H9 (cell line): ENCODE measurements at regions not wholly inside any gene's neighbourhood (a gene's known extent, or its start where the extent isn't known, plus 50 kb on each side); places are given as distances from the start of the nearest gene placed in this dataset.

Source experiments
- DNase-seq: peaks from one replicate; pipeline ENCODE4 v3.0.0-alpha.2; 2017
- H2AFZ ChIP-seq: one replicate; pipeline ENCODE4 v1.6.1; 2013; ENCODE audit warnings: mild to moderate bottlenecking, low read length, control low read depth, moderate library complexity
- H2AK5ac ChIP-seq: 2 replicates; pipeline ENCODE4 v1.6.1; 2013; ENCODE audit warnings: low read length, control low read depth, mixed read lengths; ENCODE audit not compliant: insufficient read length
- H2BK120ac ChIP-seq: one replicate; pipeline ENCODE4 v1.6.1; 2013; ENCODE audit warnings: low read depth, mild to moderate bottlenecking, low read length, control low read depth, inconsistent platforms; ENCODE audit not compliant: poor library complexity, severe bottlenecking
- H2BK12ac ChIP-seq: 2 replicates; pipeline ENCODE4 v1.6.1; 2013; ENCODE audit warnings: low read length, control low read depth, mixed read lengths, low read depth; ENCODE audit not compliant: insufficient read length
- H2BK15ac ChIP-seq: 2 replicates; pipeline ENCODE4 v1.6.1; 2013; ENCODE audit warnings: low read depth, low read length, control low read depth
- H2BK20ac ChIP-seq: one replicate; pipeline ENCODE4 v1.6.1; 2013; ENCODE audit warnings: low read depth, mild to moderate bottlenecking, low read length, control low read depth, inconsistent platforms; ENCODE audit not compliant: poor library complexity, severe bottlenecking
- H2BK5ac ChIP-seq: 2 replicates; pipeline ENCODE4 v1.6.1; 2013; ENCODE audit warnings: low read length, control low read depth, mixed read lengths; ENCODE audit not compliant: insufficient read length
- H3K14ac ChIP-seq: 2 replicates; pipeline ENCODE4 v1.6.1; 2013; ENCODE audit warnings: low read length, control low read depth; ENCODE audit not compliant: insufficient read depth
- H3K18ac ChIP-seq: 2 replicates; pipeline ENCODE4 v1.6.1; 2013; ENCODE audit warnings: low read depth, mild to moderate bottlenecking, mixed read lengths, low read length, control low read depth; ENCODE audit not compliant: insufficient read length
- H3K23ac ChIP-seq: 2 replicates; pipeline ENCODE4 v1.6.1; 2013; ENCODE audit warnings: low read length, control low read depth, mixed read lengths, low read depth; ENCODE audit not compliant: insufficient read length
- H3K23me2 ChIP-seq: 2 replicates; pipeline ENCODE4 v1.6.1; 2013; ENCODE audit warnings: low read depth, mild to moderate bottlenecking, mixed read lengths, low read length, control low read depth; ENCODE audit not compliant: insufficient read length, poor library complexity, severe bottlenecking
- H3K27ac ChIP-seq: 2 replicates; pipeline ENCODE4 v1.5.1; 2013; ENCODE audit warnings: low read length, control low read depth, mixed read lengths, low read depth; ENCODE audit not compliant: insufficient read length
- H3K27me3 ChIP-seq: 2 replicates; pipeline ENCODE4 v1.6.1; 2013; ENCODE audit warnings: low read length, control low read depth, inconsistent platforms; ENCODE audit not compliant: insufficient read depth
- H3K4ac ChIP-seq: 2 replicates; pipeline ENCODE4 v1.6.1; 2013; ENCODE audit warnings: low read depth, mild to moderate bottlenecking, control low read depth, inconsistent platforms, low read length, moderate library complexity
- H3K4me1 ChIP-seq: 2 replicates; pipeline ENCODE4 v1.6.1; 2013; ENCODE audit warnings: low read length, control low read depth, inconsistent platforms; ENCODE audit not compliant: insufficient read depth
- H3K4me2 ChIP-seq: 2 replicates; pipeline ENCODE4 v1.6.1; 2013; ENCODE audit warnings: low read length, control low read depth, mixed read lengths; ENCODE audit not compliant: insufficient read length, insufficient read depth
- H3K56ac ChIP-seq: 2 replicates; pipeline ENCODE4 v1.6.1; 2013; ENCODE audit warnings: low read depth, mild to moderate bottlenecking, mixed read lengths, low read length, control low read depth; ENCODE audit not compliant: insufficient read length
- H3K79me1 ChIP-seq: 2 replicates; pipeline ENCODE4 v1.6.1; 2013; ENCODE audit warnings: low read depth, mild to moderate bottlenecking, moderate library complexity, low read length, control low read depth, inconsistent platforms; ENCODE audit not compliant: insufficient read depth, poor library complexity, severe bottlenecking
- H3K79me2 ChIP-seq: 2 replicates; pipeline ENCODE4 v1.6.1; 2013; ENCODE audit warnings: low read length, control low read depth, inconsistent platforms; ENCODE audit not compliant: insufficient read depth
- H3K9ac ChIP-seq: 2 replicates; pipeline ENCODE4 v1.6.1; 2013; ENCODE audit warnings: low read length, control low read depth, mixed read lengths; ENCODE audit not compliant: insufficient read length; ENCODE audit errors: extremely low read depth
- H3K9me3 ChIP-seq: one replicate; pipeline ENCODE4 v1.6.1; 2013; ENCODE audit warnings: low read depth, low read length, inconsistent platforms; ENCODE audit not compliant: control insufficient read depth
- H3T11ph ChIP-seq: one replicate; pipeline ENCODE4 v1.6.1; 2013; ENCODE audit warnings: mild to moderate bottlenecking, low read length, control low read depth, inconsistent platforms
- H4K20me1 ChIP-seq: one replicate; pipeline ENCODE4 v1.6.1; 2013; ENCODE audit not compliant: control insufficient read depth, insufficient read length, insufficient read depth
- H4K5ac ChIP-seq: 2 replicates; pipeline ENCODE4 v1.6.1; 2013; ENCODE audit warnings: low read depth, mild to moderate bottlenecking, mixed read lengths, low read length, control low read depth; ENCODE audit not compliant: insufficient read length
- H4K8ac ChIP-seq: replicated peaks from 2 replicates; pipeline ENCODE4 v1.6.1; 2013; ENCODE audit warnings: low read length, control low read depth, mixed read lengths, low read depth; ENCODE audit not compliant: insufficient read length
- H4K91ac ChIP-seq: 2 replicates; pipeline ENCODE4 v1.6.1; 2013; ENCODE audit warnings: low read depth, mild to moderate bottlenecking, moderate library complexity, mixed read lengths, low read length, control low read depth; ENCODE audit not compliant: insufficient read length
- H3K27ac Mint-ChIP-seq, 3 experiments: 2 replicates in 2 of 3; 3 replicates in 1 of 3; pipeline ENCODE4 v1.8.0; 2020 to 2021; ENCODE audit warnings: mixed read lengths in 3 of 3, mild to moderate bottlenecking in 1 of 3, moderate library complexity in 1 of 3
- H3K27me3 Mint-ChIP-seq: 2 replicates; pipeline ENCODE4 v1.8.0; 2021; ENCODE audit warnings: low read depth, mild to moderate bottlenecking, moderate library complexity, mixed read lengths
- H3K36me3 Mint-ChIP-seq, 3 experiments: 2 replicates in 2 of 3; 3 replicates in 1 of 3; pipeline ENCODE4 v1.8.0; 2020 to 2021; ENCODE audit warnings: low read depth in 3 of 3, mixed read lengths in 3 of 3; ENCODE audit not compliant: insufficient read depth in 1 of 3
- H3K4me1 Mint-ChIP-seq, 2 experiments: 2 replicates each; pipeline ENCODE4 v1.8.0; 2020; ENCODE audit warnings: mixed read lengths in 2 of 2
- H3K4me3 Mint-ChIP-seq, 2 experiments: 2 replicates in 1 of 2; 3 replicates in 1 of 2; pipeline ENCODE4 v1.8.0; 2020 to 2021; ENCODE audit warnings: mild to moderate bottlenecking in 2 of 2, mixed read lengths in 2 of 2, moderate library complexity in 1 of 2
- H3K9me3 Mint-ChIP-seq, 2 experiments: 2 replicates in 1 of 2; 3 replicates in 1 of 2; pipeline ENCODE4 v1.8.0; 2020; ENCODE audit warnings: mild to moderate bottlenecking in 2 of 2, mixed read lengths in 2 of 2, moderate library complexity in 1 of 2
- CTCF ChIP-seq: fragments of 200-600 bp; sonication (generic); conservative IDR thresholded peaks from 3 replicates; pipeline ENCODE4 v1.8.0; 2021; ENCODE audit warnings: antibody characterized with exemption, mild to moderate bottlenecking

DNA sequence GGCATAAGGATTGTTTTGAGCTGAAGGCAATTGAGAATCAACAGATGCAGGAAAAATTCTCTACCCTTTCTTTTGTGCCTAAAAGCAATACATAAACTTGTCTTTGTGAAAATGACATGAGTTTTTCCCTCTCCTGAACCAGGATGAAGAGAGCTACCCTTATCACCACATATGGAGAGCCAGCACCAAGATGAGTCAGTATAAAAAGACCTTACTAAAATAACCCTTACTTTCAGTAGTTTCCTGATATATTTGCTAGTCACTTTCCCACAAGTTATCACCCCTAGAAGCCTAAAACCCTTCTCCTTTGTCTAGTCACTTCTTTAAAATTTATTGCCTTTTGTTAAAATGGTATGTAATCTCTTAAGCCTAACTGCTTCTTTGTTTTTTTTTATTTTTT is 61.9 kb upstream of the ANKRD10 start:
- peaks cover 9% of the 10 kb centered on the region for H3K27me3 Mint-ChIP-seq
- no peak overlapping the region for H3K4ac ChIP-seq
- H2AK5ac ChIP-seq, result no peak overlapping the region
- no peak overlapping the region for H2BK20ac ChIP-seq
- H3K56ac ChIP-seq, result no peak overlapping the region
- no peak overlapping the region for H2BK15ac ChIP-seq
- H4K8ac ChIP-seq, result no peak overlapping the region
- H3K4me1 ChIP-seq, result no peaks in the 10 kb centered on the region
- no peak for TF ChIP-seq CTCF
- H3K27me3 ChIP-seq, result no peaks in the 10 kb centered on the region
- H3K23me2 ChIP-seq, result no peaks in the 10 kb centered on the region
- H2BK5ac ChIP-seq, result no peak overlapping the region
- no peak overlapping the region for H3K23ac ChIP-seq
- H3K36me3 Mint-ChIP-seq, result no peaks in the 10 kb centered on the region; a peak in 1 of 7 replicates
- DNase-seq, result no peak
- no peak overlapping the region for H2BK12ac ChIP-seq
- no peak overlapping the region for H3K14ac ChIP-seq
- H4K5ac ChIP-seq, result no peak overlapping the region
- H2AFZ ChIP-seq, result no peak overlapping the region
- no peak overlapping the region for H4K91ac ChIP-seq
- H3K4me1 Mint-ChIP-seq, result no peaks in the 10 kb centered on the region
- H3K18ac ChIP-seq, result no peak overlapping the region
- H3K4me3 Mint-ChIP-seq, result no peak overlapping the region
- H3K27ac Mint-ChIP-seq, result no peak overlapping the region
- no peaks in the 10 kb centered on the region for H3K9me3 ChIP-seq
- no peaks in the 10 kb centered on the region for H3K79me1 ChIP-seq
- H3T11ph ChIP-seq, result no peak overlapping the region
- no peak overlapping the region for H3K4me2 ChIP-seq
- H2BK120ac ChIP-seq, result no peak overlapping the region
- H3K79me2 ChIP-seq, result no peaks in the 10 kb centered on the region
- no peaks in the 10 kb centered on the region for H4K20me1 ChIP-seq
- no peak overlapping the region for H3K9ac ChIP-seq
- peaks cover 11 to 20% of the 10 kb centered on the region in 2 experiments; a peak in 4 of 5 replicates for H3K9me3 Mint-ChIP-seq
- no peak overlapping the region for H3K27ac ChIP-seq
